Calu3 (cell line): ENCODE measurements at regions not wholly inside any gene's neighbourhood (a gene's known extent, or its start where the extent isn't known, plus 50 kb on each side); places are given as distances from the start of the nearest gene placed in this dataset.
"Not testable (repeated sequence)": the region's sequence is repeated elsewhere in the genome, so short reads cannot be mapped to it uniquely, and the experiment has no call there.

ENCODE experiments used
- BruUV-seq: library from RNA; stranded (reverse); fragments of 400-500 nt; replicated peaks from 2 replicates; lab custom pipeline; 2021; lab: Mats Ljungman, UMichigan
- CTCF ChIA-PET: fragments of 300-600 bp; sonication (Branson Sonifier 250); formaldehyde crosslinking; loops from one replicate; lab custom pipeline; 2022; ENCODE audit warnings: antibody characterized with exemption; lab: Charles Lee
- DNase-seq: peaks from one replicate; pipeline ENCODE4 v3.0.0; 2022
- H3K27ac Mint-ChIP-seq: one replicate; pipeline ENCODE4 v1.8.0; 2022; ENCODE audit warnings: mixed read lengths; ENCODE audit not compliant: unreplicated experiment
- H3K27me3 Mint-ChIP-seq: one replicate; pipeline ENCODE4 v1.8.0; 2022; ENCODE audit warnings: mixed read lengths; ENCODE audit not compliant: unreplicated experiment
- H3K36me3 Mint-ChIP-seq: one replicate; pipeline ENCODE4 v1.8.0; 2022; ENCODE audit warnings: mild to moderate bottlenecking, moderate library complexity, mixed read lengths; ENCODE audit not compliant: insufficient read depth, unreplicated experiment
- H3K4me1 Mint-ChIP-seq: one replicate; pipeline ENCODE4 v1.8.0; 2022; ENCODE audit warnings: mild to moderate bottlenecking, low read depth, mixed read lengths; ENCODE audit not compliant: unreplicated experiment
- H3K4me3 Mint-ChIP-seq: one replicate; pipeline ENCODE4 v1.8.0; 2022; ENCODE audit warnings: mild to moderate bottlenecking, low read depth, moderate library complexity, mixed read lengths; ENCODE audit not compliant: unreplicated experiment
- H3K9me3 Mint-ChIP-seq: one replicate; pipeline ENCODE4 v1.8.0; 2022; ENCODE audit warnings: low read depth, mixed read lengths; ENCODE audit not compliant: unreplicated experiment
- CTCF ChIP-seq: fragments of 200-600 bp; IDR thresholded peaks from one replicate; pipeline ENCODE4 v1.8.0; 2022; ENCODE audit warnings: antibody characterized with exemption; ENCODE audit not compliant: unreplicated experiment
- intact Hi-C: fragments of 100-400 bp; cut with micrococcal nuclease; formaldehyde crosslinking; loops from one replicate; pipeline ENCODE4 v1.10.0; 2022; ENCODE audit not compliant: unreplicated experiment

GRCh38 chr16:77049577-77049976 lies 141.4 kb upstream of the MON1B start:
- CTCF ChIA-PET: no interaction called here
- H3K4me1 Mint-ChIP-seq: no peaks in the 10 kb centered on the region

GRCh38 chr16:77056597-77056996 lies 134.4 kb upstream of the MON1B start:
- H3K27me3 Mint-ChIP-seq, BruUV-seq, H3K27ac Mint-ChIP-seq, CTCF ChIA-PET, H3K36me3 Mint-ChIP-seq, H3K4me3 Mint-ChIP-seq, H3K9me3 Mint-ChIP-seq, H3K4me1 Mint-ChIP-seq, intact Hi-C loops, DNase-seq: not testable (repeated sequence)

More at GRCh38 chr16:77049577-77049976, 141.4 kb upstream of the MON1B start:
- no peak overlapping the region for H3K27ac Mint-ChIP-seq
- no peak for TF ChIP-seq CTCF
- intact Hi-C loops: loop anchor here (2.0 kb wide), 1 partner anchor 115 kb away; no protein-coding TSS in a partner anchor
- no peaks in the 10 kb centered on the region for H3K9me3 Mint-ChIP-seq
- no peak for DNase-seq
- H3K27me3 Mint-ChIP-seq: no peaks in the 10 kb centered on the region
- H3K36me3 Mint-ChIP-seq: no peaks in the 10 kb centered on the region
- H3K4me3 Mint-ChIP-seq: no peak overlapping the region
- BruUV-seq: no TSS peak

GRCh38 chr16:77057161-77057774 lies 133.7 kb upstream of the MON1B start:
- H3K27me3 Mint-ChIP-seq: no peaks in the 10 kb centered on the region
- CTCF ChIA-PET: no interaction called here
- no peaks in the 10 kb centered on the region for H3K36me3 Mint-ChIP-seq
- intact Hi-C loops: no loop called here
- DNase-seq: no peak
- no peak overlapping the region for H3K4me3 Mint-ChIP-seq
- H3K4me1 Mint-ChIP-seq: no peaks in the 10 kb centered on the region
- H3K27ac Mint-ChIP-seq: no peak overlapping the region
- TF ChIP-seq CTCF: no peak
- no TSS peak for BruUV-seq
- H3K9me3 Mint-ChIP-seq: no peaks in the 10 kb centered on the region

- Mint-ChIP-seq H3K4me1 (no peaks in the 10 kb centered on the region), H3K36me3 (no peaks in the 10 kb centered on the region), H3K27ac (no peak overlapping the region), H3K27me3 (no peaks in the 10 kb centered on the region), H3K4me3 (no peak overlapping the region), H3K9me3 (no peaks in the 10 kb centered on the region)
- CTCF ChIA-PET: no interaction called here
- intact Hi-C loops: no loop called here
- no TSS peak for BruUV-seq
- no peak for TF ChIP-seq CTCF
- DNase-seq: no peak
Measured at GRCh38 chr16:77059446-77059845, 131.5 kb upstream of the MON1B start.

- no peak for TF ChIP-seq CTCF
- H3K27ac Mint-ChIP-seq: no peak overlapping the region
- CTCF ChIA-PET: no interaction called here
- H3K27me3 Mint-ChIP-seq: no peaks in the 10 kb centered on the region
- H3K9me3 Mint-ChIP-seq: no peaks in the 10 kb centered on the region
- intact Hi-C loops: no loop called here
- no peaks in the 10 kb centered on the region for H3K4me1 Mint-ChIP-seq
- no peak overlapping the region for H3K4me3 Mint-ChIP-seq
- DNase-seq: no peak
- BruUV-seq: no TSS peak
- no peaks in the 10 kb centered on the region for H3K36me3 Mint-ChIP-seq
Measured at GRCh38 chr16:77060614-77061013, 130.4 kb upstream of the MON1B start.
